K562 (cell line): ENCODE measurements at regions not wholly inside any gene's neighbourhood (a gene's known extent, or its start where the extent isn't known, plus 50 kb on each side); places are given as distances from the start of the nearest gene placed in this dataset.

Experiments used
- BHLHE40 ChIP-seq: IDR thresholded peaks from 2 replicates; pipeline ENCODE4 v1.6.1; 2011; ENCODE audit warnings: low read length, improper control_type of control experiment
- BRCA1 ChIP-seq, 2 experiments: fragments of 450-650 bp in 1 of 2; sonication (generic) in 1 of 2; formaldehyde crosslinking in 1 of 2; IDR thresholded peaks; 2 replicates each; pipeline versions ENCODE4 v1.5.0 to v1.6.1; 2017 to 2020; ENCODE audit warnings: mild to moderate bottlenecking in 1 of 2, missing genetic modification reagents in 1 of 2
- E2F8 ChIP-seq: fragments of 450-650 bp; IDR thresholded peaks from 2 replicates; pipeline ENCODE4 v1.7.1; 2018; ENCODE audit warnings: mild to moderate bottlenecking, low read depth; ENCODE audit not compliant: partially characterized antibody
- EGR1 ChIP-seq: fragments of 450-650 bp; conservative IDR thresholded peaks from 2 replicates; pipeline ENCODE4 v1.6.1; 2017; ENCODE audit warnings: mild to moderate bottlenecking
- EP300 ChIP-seq: IDR thresholded peaks from 2 replicates; pipeline ENCODE4 v1.6.1; 2012; ENCODE audit warnings: low read length, improper control_type of control experiment
- ESRRB ChIP-seq: fragments of 250-450 bp; sonication (Bioruptor Pico); IDR thresholded peaks from 2 replicates; pipeline ENCODE4 v1.5.0; 2020; ENCODE audit warnings: mild to moderate bottlenecking, moderate library complexity, borderline replicate concordance
- PHF20 ChIP-seq: fragments of 450-650 bp; IDR thresholded peaks from 2 replicates; pipeline ENCODE4 v1.6.1; 2018; ENCODE audit not compliant: partially characterized antibody
- SMC3 ChIP-seq: conservative IDR thresholded peaks from 2 replicates; pipeline ENCODE4 v1.6.1; 2011; ENCODE audit warnings: low read depth, low read length, improper control_type of control experiment; ENCODE audit not compliant: insufficient read depth
- ZNF431 ChIP-seq: sonication (generic); formaldehyde crosslinking; IDR thresholded peaks from 2 replicates; pipeline ENCODE4 v1.8.0; 2022; ENCODE audit warnings: mild to moderate bottlenecking, missing genetic modification reagents
- ZNF444 ChIP-seq: fragments of 250-450 bp; sonication (Bioruptor Pico); IDR thresholded peaks from 2 replicates; pipeline ENCODE4 v1.4.0; 2020; ENCODE audit warnings: mild to moderate bottlenecking, moderate library complexity

- TF ChIP-seq BHLHE40 (no peak), EGR1 (no peak), ZNF431 (CRISPR knock-in tag) (no peak), ESRRB (no peak), EP300 (no peak), SMC3 (no peak), BRCA1 (IDR thresholded peaks at IDR 0.05) (no peak), BRCA1 (CRISPR knock-in tag; IDR thresholded peaks at IDR 0.05) (no peak), PHF20 (no peak), E2F8 (no peak), ZNF444 (CRISPR knock-in tag) (no peak)
Measured at GRCh38 chr14:26888592-26888991, 290.8 kb upstream of the NOVA1 start.
